ENCODE measurements at regions not wholly inside any gene's neighbourhood (a gene's known extent, or its start where the extent isn't known, plus 50 kb on each side); places are given as distances from the start of the nearest gene placed in this dataset.

DNA sequence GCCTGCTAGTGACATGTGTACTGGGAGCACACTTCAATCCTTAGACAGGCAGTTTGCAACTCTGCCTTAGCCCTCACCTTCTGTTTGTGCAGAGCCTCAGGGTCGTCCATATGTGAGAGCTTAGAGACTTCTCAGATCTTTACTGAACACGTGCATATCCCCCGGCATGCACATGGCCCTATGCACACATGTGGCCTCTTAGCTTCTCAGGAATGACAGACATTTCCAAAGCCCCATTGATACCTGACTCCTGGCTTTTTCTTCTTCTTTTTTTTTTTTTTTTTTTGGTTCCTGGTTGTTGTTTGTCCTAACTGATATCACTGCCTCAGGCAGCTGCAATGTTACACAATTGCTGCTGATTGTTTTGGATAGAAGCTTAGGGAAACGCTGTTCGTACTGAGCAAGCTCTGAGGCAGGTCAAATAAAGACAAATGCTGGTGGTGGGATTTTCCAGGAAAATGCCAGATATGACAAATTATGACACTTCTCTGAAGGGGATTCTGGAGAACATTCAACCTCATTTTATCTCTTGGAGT, 107.2 kb upstream of the RGMA start:
- no peak for DNase-seq
- intact Hi-C loops (cut with DNase I; ENCODE audit: low total_unique reads) = no loop called here

DNA sequence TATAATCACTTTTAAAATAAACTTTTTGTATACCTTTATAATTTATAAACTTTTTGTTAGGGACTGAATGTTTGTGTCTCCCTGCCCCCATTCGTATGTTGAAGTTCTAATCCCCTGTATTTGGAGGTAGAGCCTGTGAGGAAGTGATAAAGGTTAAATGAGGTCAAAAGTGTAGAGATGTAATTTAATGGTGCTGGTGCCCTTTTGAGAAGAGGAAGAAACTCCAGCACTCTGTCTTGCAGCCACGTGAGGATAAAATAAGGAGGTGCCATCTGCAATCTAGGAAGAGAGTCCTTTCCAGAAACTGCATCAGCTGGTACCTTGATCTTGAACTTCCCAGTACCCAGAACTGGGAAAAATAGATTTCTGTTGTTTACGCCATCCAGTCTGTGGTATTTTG, 106.1 kb upstream of the RGMA start:
- no peaks in the 10 kb centered on the region for H3K36me3 ChIP-seq
- H3K27me3 ChIP-seq = no peaks in the 10 kb centered on the region
- intact Hi-C loops (cut with DNase I; ENCODE audit: low total_unique reads) = no loop called here
- H3K4me3 ChIP-seq = no peak overlapping the region
- H3K27ac ChIP-seq = no peak overlapping the region
- TF ChIP-seq, protein P1, sequence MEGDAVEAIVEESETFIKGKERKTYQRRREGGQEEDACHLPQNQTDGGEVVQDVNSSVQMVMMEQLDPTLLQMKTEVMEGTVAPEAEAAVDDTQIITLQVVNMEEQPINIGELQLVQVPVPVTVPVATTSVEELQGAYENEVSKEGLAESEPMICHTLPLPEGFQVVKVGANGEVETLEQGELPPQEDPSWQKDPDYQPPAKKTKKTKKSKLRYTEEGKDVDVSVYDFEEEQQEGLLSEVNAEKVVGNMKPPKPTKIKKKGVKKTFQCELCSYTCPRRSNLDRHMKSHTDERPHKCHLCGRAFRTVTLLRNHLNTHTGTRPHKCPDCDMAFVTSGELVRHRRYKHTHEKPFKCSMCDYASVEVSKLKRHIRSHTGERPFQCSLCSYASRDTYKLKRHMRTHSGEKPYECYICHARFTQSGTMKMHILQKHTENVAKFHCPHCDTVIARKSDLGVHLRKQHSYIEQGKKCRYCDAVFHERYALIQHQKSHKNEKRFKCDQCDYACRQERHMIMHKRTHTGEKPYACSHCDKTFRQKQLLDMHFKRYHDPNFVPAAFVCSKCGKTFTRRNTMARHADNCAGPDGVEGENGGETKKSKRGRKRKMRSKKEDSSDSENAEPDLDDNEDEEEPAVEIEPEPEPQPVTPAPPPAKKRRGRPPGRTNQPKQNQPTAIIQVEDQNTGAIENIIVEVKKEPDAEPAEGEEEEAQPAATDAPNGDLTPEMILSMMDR (IDR thresholded peaks at IDR 0.05) = no peak
- no peak for TF ChIP-seq POLR2A (IDR thresholded peaks at IDR 0.05)
- no peak for DNase-seq
- no peaks in the 10 kb centered on the region for H3K4me1 ChIP-seq
- H3K9me3 ChIP-seq = peaks cover 0 to 10% of the 10 kb centered on the region in 2 donors

More for the DNA sequence above, 107.2 kb upstream of the RGMA start:
- H3K36me3 ChIP-seq = no peaks in the 10 kb centered on the region
- no peak overlapping the region for H3K27ac ChIP-seq
- H3K27me3 ChIP-seq = no peaks in the 10 kb centered on the region
- peaks cover 0 to 10% of the 10 kb centered on the region in 2 donors for H3K9me3 ChIP-seq
- H3K4me3 ChIP-seq = no peak overlapping the region
- no peak for TF ChIP-seq POLR2A (IDR thresholded peaks at IDR 0.05)
- TF ChIP-seq, protein P1 (IDR thresholded peaks at IDR 0.05) = no peak
- H3K4me1 ChIP-seq = no peaks in the 10 kb centered on the region

DNA sequence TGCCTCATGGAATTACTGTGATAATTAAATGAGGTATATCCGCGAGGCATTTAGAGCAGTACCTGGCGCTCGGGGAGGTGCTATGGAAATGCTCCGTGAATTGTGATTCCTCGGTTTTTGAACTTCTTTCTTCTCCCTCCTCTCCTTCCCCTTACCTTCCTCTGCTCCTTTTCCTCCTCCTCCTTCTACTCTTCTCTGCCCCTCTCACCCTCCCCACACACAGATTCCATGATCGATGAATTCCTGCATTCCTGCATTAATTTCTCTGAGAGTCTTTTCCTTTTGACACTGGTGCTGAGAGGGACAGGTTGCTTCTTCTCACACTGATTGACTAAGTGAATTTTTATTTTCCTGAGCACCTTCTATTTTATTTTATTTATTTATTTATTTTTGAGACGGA, 101.2 kb upstream of the RGMA start:
- intact Hi-C loops (cut with DNase I; ENCODE audit: low total_unique reads) = no loop called here

DNA sequence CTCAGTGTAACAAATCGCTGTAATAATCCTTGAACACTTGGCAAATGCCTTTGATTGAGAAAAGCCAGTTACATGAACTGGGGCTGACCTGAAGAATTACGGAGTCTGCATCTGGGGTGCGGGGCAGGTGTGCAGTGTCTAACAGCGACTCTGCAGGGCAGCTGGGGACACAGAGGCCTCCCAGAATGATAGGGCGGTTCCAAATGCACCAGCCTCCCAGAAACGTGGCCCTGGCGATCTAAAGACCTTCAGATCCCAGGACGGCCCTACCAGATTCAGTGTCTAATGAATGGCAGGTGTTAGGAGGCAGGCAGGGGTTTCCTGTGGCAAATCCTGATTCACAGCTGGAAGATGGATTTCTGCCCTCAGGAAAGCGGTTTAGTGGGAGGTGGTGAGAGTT, 100.5 kb upstream of the RGMA start:
- TF ChIP-seq, protein P1 (IDR thresholded peaks at IDR 0.05) = no peak
- TF ChIP-seq POLR2A (IDR thresholded peaks at IDR 0.05) = no peak
- Histone ChIP-seq H3K36me3 (no peaks in the 10 kb centered on the region), H3K4me1 (no peaks in the 10 kb centered on the region), H3K4me3 (no peak overlapping the region), H3K27me3 (no peaks in the 10 kb centered on the region), H3K9me3 (no peaks in the 10 kb centered on the region), H3K27ac (no peak overlapping the region)
- no peak for DNase-seq
- intact Hi-C loops (cut with DNase I; ENCODE audit: low total_unique reads) = no loop called here

More for the DNA sequence above, 101.2 kb upstream of the RGMA start:
- TF ChIP-seq POLR2A (IDR thresholded peaks at IDR 0.05) = no peak
- TF ChIP-seq, protein P1 (IDR thresholded peaks at IDR 0.05) = no peak
- DNase-seq = no peak
- Histone ChIP-seq H3K9me3 (no peaks in the 10 kb centered on the region), H3K36me3 (no peaks in the 10 kb centered on the region), H3K4me3 (no peak overlapping the region), H3K27ac (no peak overlapping the region), H3K27me3 (no peaks in the 10 kb centered on the region), H3K4me1 (no peaks in the 10 kb centered on the region)

DNA sequence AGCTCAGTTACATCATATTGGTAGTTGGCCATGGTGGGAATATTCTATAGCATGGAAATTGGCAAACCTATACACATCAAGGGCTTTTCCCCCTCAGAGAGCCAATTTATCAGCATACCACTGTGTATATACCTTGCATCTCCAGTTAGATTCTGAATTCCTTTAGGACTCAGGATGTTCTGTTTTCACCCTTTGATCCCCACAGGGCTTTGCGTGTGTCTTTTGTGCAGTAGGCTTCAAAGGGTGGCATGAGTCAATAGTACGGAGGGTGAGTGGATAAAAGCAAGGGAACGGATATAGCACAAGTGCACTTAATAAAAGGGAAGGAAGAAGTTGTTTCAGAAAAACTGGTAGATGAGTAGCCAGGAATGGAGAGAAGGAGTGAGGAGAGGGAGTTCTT, 99.2 kb upstream of the RGMA start:
- intact Hi-C loops (cut with DNase I; ENCODE audit: low total_unique reads) = no loop called here
- Histone ChIP-seq H3K9me3 (no peaks in the 10 kb centered on the region), H3K36me3 (no peaks in the 10 kb centered on the region), H3K4me1 (no peaks in the 10 kb centered on the region), H3K4me3 (no peak overlapping the region), H3K27ac (no peak overlapping the region), H3K27me3 (no peaks in the 10 kb centered on the region)
- TF ChIP-seq, protein P1 (IDR thresholded peaks at IDR 0.05) = no peak
- TF ChIP-seq POLR2A (IDR thresholded peaks at IDR 0.05) = no peak
- DNase-seq = no peak

Measured in uterus (tissue), 3 donors.